Choroid plexus epithelial cell (primary cell): ENCODE measurements at regions not wholly inside any gene's neighbourhood (a gene's known extent, or its start where the extent isn't known, plus 50 kb on each side); places are given as distances from the start of the nearest gene placed in this dataset.

ENCODE experiments used
- DNase-seq: peaks from one replicate; pipeline ENCODE4 v3.0.0-alpha.2; 2010; ENCODE audit warnings: low read depth
- H3K4me3 ChIP-seq: 2 replicates; pipeline ENCODE4 v1.5.1; 2011; ENCODE audit warnings: low read depth, mild to moderate bottlenecking, control low read depth, low read length, moderate library complexity
- CTCF ChIP-seq: conservative IDR thresholded peaks from 2 replicates; pipeline ENCODE4 v1.5.1; 2011; ENCODE audit warnings: low read depth, mild to moderate bottlenecking, control low read depth, inconsistent platforms, low read length, moderate library complexity

DNA sequence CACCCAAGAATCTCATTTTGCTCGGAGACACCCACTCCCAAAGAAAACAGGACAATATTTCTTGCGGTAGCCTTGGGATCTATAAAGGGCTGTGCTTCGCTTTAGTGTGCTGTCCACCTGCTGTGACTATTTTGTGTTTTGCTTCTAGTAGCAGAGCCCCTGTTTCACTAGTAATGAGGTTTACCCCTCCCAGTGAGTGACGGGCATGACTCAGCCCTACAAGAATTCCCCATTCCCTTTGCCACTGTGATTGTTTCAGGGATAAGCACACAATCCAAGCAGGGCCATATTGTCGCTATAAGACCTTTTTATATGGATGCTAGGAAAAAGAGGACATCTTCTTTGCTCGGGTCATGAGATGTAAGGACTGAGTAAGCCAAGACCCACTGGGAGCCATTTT is 62.5 kb upstream of the FOXB1 start:
- TF ChIP-seq CTCF, result no peak
- DNase-seq, result no peak
- no peak overlapping the region for H3K4me3 ChIP-seq

- no peak overlapping the region for H3K4me3 ChIP-seq
- no peak for DNase-seq
- TF ChIP-seq CTCF, result no peak
These were observed 63.2 kb upstream of the FOXB1 start for GRCh38 chr15:59940928-59941327.

DNA sequence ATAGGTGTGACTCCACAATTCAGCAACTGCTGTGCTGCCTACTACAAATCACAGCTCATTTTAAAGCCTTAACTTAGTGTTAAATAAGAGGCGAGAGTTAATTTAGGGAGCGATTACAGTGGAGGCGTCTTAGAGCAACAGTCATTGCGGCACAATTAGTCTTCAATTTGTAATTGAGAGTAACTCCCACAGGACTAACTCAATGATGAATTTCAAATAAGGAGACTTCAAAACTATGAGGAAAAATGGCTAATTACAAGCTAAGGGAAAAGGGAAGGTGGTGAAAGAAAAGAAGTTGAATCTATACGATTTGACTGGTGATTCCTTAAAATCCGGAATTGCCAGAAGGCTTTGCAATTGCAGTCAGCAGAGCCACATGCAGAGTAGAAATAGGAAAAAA is 63.7 kb upstream of the FOXB1 start:
- H3K4me3 ChIP-seq, result no peak overlapping the region
- no peak for TF ChIP-seq CTCF
- DNase-seq, result no peak

DNA sequence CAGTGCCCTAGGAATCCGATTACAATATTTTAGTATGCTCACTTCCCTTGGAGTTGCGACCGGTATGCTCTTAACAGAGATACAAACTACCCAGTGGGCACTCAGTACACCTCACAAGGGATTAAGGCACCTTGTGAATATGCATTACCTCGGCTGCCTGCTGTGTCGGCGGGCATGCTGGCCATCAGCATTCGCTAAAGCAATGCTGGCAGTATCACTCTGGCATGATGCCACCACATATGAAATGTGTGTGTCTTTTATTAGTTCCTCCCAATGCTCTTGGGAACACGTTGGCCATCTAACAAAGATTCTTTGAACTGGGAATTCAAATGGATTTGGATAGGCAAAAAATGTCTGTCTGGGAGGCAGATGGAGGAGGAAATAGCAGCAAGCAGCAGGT is 67.4 kb upstream of the FOXB1 start:
- DNase-seq, result no peak
- no peak overlapping the region for H3K4me3 ChIP-seq
- TF ChIP-seq CTCF, result no peak

DNA sequence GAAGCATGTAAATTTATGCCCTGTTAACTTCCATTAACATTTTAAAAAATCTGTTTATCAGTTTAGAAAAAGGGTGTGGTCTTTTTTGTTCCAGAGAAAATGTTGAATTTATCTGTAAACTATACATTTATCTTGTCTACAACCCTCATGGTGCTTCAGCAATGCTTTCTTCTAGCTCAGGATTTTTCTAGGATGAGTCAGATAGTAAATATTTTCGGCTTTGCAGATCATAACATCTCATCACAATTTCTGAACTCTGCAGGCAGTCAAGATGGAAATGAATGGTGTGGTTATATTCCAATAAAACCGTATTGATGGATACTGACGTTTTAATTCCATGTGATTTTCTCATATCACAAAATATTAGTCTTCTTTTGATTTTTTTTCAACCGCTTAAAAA is 70.5 kb upstream of the FOXB1 start:
- no peak for TF ChIP-seq CTCF
- H3K4me3 ChIP-seq, result no peak overlapping the region
- peak; percentile 23 for DNase-seq

- no peak overlapping the region for H3K4me3 ChIP-seq
- no peak for TF ChIP-seq CTCF
- no peak for DNase-seq
These were observed 72.4 kb upstream of the FOXB1 start for GRCh38 chr15:59931646-59932261.

- H3K4me3 ChIP-seq, result no peak overlapping the region
- no peak for DNase-seq
- TF ChIP-seq CTCF, result no peak
These were observed 79.1 kb upstream of the FOXB1 start for GRCh38 chr15:59924812-59925522.
